ENCODE measurements at regions not wholly inside any gene's neighbourhood (a gene's known extent, or its start where the extent isn't known, plus 50 kb on each side); places are given as distances from the start of the nearest gene placed in this dataset.

DNA sequence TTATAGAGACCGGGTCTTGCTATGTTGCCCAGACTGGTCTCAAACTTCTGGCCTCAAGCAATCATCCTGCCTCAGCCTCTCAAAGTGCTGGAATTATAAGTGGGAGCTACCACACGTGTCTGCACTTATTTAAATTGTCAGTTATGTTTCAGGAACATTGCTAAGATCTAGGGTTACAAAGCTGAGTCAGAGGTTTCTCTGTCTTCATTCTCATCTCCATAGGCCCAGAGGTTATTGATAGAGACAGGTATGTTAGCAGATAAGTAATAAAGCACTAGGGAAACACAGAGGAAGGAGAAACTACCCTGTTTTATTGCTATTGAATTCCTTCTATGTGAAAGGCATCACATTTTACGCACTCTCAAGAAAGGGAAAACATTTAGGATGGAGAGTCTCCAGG lies 214.1 kb downstream of the REEP3 start:
- no peak for DNase-seq (ENCODE audit: extremely low read depth in 1 of 2, low read depth in 1 of 2)

DNA sequence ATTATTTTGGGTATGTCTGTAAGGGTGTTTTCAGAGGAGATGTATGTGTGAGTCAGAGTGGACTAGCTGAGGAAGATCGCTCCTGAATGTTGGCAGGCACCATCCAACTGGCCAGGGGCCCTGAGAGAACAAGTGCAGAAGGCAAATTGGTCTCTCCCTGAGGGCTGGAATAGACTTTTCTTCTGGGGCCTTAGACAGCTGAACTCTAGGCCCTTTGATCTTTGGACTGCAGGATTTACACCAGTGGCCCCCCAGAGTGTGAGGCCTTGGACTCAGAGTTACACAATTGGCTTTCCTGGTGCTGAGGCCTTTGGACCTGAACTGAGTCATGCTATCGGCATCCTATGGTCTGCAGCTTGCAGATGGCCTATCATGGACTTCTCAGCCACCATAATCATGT lies 217.2 kb downstream of the REEP3 start:
- DNase-seq (ENCODE audit: extremely low read depth in 1 of 2, low read depth in 1 of 2): no peak

DNA sequence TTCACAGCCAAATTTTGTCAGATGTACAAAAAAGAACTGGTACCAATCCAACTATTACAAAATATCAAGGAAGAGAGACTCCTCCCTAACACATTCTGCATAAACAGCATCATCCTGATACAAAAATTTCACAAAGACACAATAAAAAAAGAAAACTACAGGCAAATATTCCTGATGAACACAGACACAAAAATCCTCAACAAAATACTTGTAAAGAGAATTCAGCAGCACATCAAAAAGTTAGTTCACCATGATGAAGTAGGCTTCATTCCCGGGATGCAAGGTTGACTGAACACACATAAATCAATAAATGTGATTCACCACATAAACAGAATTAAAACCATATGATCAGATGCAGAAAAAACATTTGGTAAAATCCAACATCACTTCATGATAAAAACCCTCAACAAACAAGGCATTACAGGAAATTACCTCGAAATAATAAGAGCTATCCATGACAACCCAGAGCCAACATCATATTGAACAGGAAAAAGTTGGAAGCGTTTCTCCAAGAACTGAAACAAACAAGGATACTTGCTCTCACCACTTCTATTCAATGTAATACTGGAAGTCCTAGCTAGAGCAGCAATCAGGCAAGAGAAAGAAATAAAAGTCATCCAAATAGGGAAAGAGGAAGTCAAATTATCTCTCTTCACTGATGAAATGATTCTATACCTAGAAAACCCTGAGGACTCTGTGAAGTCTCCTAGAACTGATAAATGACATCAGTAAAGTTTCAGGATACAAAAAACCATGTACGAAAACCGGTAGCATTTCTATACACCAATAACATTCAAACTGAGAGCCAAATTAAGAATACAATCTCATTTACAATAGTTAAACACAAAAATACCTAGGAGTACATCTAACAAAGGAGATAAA lies 223.1 kb downstream of the REEP3 start:
- DNase-seq (ENCODE audit: extremely low read depth in 1 of 2, low read depth in 1 of 2): no peak

DNA sequence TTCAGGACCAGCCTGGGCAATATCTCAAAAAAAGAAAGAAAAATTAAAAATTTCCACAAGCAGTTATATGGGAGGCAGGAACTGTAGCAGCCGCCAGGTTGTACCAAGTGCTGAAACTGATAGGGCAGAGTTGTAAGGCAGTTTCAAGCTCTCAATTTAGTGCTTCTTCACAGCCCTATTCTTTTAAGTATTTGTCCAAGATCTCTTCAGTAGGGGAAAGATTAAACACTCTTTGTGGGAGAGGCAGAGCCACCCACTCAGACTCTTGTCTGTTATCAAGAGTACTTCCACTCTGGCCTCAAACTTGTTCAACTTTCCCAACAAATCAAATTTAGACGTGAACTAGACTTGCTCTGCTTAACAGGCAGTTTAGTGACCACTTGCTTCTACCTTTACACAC lies 228.7 kb downstream of the REEP3 start:
- DNase-seq (ENCODE audit: extremely low read depth in 1 of 2, low read depth in 1 of 2): no peak

DNA sequence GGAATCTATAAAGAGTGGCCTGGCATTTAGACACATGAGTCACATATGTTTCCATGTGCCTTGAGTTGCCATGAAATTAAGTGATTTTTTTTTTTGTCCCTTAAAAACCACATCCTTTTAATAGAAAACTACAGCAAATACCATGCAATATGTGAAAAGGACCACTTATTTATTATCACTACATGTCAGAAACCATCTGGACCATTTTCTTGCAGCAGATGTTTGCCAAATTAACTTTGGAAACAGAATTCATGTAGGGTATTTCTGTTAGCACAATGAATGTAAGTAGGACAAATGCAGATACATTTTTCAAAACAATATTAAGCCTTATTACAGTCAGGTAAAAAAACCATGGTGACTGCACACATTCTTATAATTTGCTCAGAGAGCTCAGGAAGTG lies 230.6 kb downstream of the REEP3 start:
- DNase-seq (ENCODE audit: extremely low read depth in 1 of 2, low read depth in 1 of 2): no peak

DNA sequence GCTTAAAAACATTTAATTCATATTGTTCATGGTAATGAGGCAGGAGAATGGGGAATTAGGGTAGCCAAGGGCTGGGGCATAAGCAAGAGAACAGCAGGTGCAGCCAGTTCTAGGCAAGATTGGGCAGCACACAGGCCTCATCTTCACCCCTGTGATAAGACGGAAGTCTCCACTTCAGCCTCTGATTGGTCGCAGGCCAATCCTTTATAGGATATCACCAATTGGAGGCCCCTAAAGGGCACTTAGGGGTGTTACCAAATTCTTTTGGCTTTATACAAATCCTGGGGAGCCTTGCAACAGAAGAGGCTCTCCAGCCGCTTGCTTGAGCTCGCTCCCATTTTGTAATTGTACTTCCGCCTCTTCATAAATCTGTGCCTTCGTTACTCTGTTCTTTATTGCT lies 231.1 kb downstream of the REEP3 start:
- no peak for DNase-seq (ENCODE audit: extremely low read depth in 1 of 2, low read depth in 1 of 2)

DNA sequence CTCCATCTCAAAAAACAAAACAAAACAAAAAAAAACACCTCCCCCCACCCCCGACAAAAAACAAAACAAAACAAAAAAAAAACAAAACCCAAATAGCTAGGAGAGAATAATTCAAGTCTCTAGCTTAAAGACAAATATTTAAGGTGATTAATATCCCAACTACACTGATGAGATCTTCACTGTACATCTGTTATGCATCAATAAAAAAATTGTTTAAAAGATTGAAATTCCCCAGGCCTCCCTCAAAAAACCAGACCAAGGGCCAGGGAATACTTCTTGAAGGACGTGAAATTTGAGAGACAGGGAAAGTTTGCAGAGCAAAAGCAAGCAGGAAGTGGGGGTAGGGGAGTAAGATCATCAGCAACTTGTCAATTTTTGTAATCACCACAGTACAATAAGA lies 232.6 kb downstream of the REEP3 start:
- no peak for DNase-seq (ENCODE audit: extremely low read depth in 1 of 2, low read depth in 1 of 2)

DNA sequence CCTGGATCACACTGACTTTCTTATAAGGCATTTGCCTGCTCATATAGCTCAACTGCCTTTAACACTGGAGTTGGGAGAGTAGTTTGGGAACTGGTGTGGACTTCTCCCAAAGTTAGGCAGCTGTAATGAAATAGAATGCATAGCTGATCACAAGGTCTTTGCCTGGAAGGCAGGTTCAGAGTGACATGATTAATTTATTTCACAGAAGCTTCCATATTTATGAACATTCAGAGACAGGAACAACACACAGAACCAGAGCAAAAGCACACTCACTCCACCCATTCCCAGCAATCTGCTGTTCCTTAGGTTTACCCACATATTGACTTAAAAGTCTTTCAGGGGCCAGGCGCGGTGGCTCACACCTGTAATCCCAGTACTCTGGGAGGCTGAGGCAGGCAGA lies 234.2 kb downstream of the REEP3 start:
- no peak for DNase-seq (ENCODE audit: extremely low read depth in 1 of 2, low read depth in 1 of 2)

DNA sequence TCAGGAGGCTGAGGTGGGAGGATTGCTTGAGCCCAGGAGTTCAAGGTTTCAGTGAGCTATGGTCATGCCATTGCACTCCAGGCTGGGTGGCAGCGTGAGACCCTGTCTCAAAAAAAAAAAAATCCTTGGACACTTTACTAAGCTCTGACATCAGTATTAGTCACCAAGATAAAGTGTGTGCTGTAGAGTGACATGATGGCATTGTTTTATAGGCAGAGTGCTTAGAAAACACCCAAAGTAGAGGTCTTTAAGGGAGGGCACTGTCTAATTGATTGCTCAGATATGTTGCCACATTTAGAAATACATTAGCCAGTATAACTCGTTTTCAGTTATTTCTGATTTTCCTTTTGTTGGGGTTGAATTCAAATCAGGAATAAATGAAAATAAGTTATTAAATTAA lies 235.9 kb downstream of the REEP3 start:
- no peak for DNase-seq (ENCODE audit: extremely low read depth in 1 of 2, low read depth in 1 of 2)

DNA sequence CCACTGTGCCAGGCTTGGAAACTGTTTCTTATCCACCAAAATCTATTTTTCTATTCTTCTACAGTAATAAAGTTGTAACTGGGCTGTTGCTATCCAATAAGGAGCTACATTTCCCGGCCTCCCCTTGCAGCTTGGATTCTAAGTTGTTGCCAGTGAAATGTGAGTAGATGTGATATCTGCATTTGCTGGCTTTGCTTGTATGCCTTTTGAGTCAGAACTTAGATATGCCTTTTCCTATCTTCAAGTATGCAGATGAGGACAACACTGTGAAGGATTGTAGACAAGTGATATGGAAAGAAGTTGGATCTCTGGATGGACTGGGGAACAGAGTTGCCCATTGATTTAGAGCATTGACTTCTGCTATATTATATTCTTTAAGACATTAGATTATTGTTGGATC lies 236.9 kb downstream of the REEP3 start:
- no peak for DNase-seq (ENCODE audit: extremely low read depth in 1 of 2, low read depth in 1 of 2)

DNA sequence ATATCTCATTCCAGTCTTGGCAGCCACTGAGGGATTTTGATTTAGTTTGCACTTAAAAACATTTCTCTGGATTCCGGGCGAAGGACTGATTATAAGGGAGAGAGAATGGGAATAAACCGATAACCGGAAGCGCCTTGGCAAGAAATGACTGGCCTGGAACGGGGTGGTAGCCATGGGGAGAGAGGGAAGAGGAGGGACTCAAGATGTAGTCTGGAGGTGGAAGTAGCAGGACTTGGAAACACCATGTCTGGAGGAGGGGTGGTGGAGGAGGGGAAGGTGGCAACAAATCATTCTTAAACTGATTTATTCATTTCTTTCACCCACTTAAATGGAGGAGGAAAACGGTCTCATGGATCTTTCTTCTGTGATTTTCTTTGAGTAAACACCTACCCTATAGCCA lies 238.1 kb downstream of the REEP3 start:
- DNase-seq (ENCODE audit: extremely low read depth in 1 of 2, low read depth in 1 of 2): no peak

DNA sequence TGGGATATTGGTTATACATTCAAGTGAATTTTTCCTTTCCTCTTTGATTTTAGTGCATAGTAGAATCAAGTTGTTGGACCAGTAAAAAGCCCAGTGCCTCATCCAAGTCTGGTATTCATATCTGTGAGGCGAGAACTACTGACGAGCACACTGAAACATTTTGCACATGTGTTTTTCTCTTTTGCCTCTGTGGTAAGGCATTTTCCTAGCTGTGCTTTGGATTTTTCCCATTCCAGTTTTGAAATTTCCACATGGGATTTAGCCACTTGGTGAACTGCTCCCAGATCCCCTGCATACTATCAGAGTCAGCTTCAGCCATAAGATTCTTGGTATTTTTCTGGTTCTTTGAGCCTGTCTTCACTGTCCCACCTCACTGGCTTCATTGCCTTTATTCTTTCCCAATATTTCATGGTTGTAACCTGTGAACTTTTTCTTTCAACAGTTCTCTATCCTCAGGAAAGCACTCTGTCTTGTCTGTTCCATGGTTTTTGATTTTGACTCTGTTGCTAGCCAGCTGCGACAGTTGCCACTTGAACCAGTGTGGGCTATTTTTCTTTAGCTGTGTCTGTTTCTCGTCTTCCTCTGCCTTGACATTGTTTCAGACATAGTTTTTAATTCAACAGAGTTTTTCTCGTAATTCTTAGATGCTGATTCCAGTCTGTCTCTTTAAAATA lies 239.0 kb downstream of the REEP3 start:
- no peak for DNase-seq (ENCODE audit: extremely low read depth in 1 of 2, low read depth in 1 of 2)

DNA sequence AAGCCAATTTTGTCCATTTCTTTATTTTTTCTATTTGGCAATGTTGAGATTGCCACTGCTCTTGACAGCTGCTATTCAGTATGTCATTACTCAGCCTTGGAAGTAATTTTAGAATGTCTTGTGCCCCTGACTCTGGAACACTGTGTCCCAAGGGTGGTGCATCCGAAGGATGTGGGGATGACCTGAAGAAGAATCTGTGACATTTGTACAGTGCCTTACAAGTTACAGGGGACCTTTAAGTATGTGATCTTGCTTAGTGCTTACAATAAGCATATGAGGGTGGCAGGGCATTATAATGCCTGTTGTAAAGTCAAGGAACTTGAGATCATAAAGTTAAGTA lies 239.5 kb downstream of the REEP3 start:
- DNase-seq (ENCODE audit: extremely low read depth in 1 of 2, low read depth in 1 of 2): no peak

DNA sequence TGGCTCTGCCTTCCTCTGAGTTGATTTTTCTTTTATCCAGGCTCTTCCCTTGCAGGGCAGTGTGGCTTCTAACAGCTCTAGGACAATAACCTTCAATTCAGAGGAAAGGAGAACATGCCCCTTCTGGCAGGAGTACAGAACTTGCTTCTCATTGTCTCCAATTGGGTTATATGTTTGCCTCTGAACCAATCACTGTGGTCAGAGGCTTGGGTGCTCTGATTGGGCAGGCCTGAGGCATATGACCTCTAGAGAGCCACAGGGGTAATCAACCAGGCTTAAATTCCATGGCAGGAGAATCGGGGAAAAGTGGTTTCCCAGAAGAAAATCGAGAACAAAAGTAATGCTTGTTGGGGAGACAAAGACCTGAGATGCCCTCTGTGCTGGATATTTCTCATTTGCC lies 240.0 kb downstream of the REEP3 start:
- DNase-seq (ENCODE audit: extremely low read depth in 1 of 2, low read depth in 1 of 2): no peak

DNA sequence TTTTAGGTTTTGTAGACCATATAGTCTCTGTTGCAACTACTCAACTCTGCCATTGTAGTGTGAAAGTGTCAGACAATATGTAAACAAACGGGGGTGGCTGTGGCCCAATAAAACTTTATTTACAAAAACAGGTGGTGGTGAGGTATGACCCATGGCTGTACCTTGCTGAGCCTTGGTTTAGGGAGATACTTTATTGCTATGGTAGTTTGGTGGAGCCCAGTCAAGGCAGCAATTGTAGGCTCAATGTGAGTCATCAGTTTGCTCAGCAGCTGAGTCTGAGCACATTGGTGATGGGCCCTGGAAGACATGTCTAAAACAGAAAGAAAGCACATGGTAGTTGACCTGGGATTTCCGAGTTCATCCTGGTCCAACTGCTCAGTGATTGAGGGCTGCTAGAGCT lies 242.5 kb downstream of the REEP3 start:
- no peak for DNase-seq (ENCODE audit: extremely low read depth in 1 of 2, low read depth in 1 of 2)

DNA sequence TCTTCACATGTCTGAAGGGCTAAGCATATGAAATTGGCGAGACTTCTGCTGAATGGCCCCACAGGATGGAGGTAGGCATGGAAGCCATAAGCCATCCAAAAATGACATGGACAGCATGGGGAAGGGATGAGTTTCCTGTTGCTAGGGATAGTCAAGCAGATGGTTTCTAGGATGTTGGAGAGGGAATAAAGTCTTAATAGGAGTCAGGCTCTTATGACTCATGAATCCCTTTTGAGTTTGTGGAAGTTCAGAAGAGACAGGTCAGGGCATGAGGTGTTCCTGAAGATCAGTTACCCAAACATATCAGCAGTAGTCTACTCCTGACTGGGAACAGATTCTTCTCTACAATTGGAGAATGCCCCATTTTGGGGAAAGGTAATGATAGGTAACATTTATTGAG lies 243.9 kb downstream of the REEP3 start:
- no peak for DNase-seq (ENCODE audit: extremely low read depth in 1 of 2, low read depth in 1 of 2)

DNA sequence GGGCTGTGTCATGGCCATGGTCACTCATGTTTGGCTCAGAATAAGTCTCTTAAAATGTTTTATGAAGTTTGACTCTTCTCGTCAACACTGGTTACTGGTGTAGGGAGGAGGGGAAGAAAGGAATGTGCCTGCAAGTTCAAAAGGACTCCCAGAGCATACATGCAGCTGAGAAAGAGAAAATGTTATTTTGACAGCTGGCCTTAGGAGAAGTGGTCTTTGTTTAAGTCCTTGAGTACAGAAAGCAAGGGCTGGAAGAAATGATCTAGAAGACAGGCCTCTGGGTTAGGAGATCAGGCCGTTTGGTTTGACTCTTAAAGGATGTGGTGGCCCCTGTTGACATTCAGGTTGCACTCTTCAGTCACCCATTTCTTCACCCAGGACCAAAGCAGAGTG lies 245.5 kb downstream of the REEP3 start:
- DNase-seq (ENCODE audit: extremely low read depth in 1 of 2, low read depth in 1 of 2): no peak

DNA sequence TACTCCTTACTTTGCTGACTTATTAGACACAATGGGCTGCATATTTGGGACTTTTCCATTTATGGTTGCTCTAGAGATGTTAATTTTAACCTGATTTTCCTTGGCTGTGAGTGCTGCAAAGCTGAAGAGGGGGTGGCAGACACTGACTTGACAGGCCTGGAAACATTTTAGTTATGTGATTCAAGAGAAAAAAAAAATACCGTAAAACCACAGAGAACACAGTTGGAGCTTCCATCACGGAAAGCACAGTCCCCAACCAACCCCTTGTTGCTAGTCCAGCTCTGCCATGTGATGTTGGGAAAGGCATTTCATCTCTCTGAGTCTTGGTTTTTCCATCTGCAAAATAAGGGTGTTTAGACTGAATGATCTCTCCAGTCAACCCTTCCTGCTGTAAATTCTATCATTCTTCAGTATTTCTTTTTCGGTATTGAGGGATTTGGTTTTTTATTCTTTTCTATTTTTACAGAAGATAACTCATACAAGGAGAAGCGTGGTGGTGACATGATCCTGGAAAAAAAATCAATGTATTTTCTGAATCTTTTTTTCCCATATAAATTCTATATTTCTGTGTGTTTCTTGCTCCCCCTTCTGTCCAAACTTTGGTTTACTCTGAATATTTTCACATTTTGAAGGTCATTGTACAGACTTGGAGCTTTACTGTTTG lies 246.1 kb downstream of the REEP3 start:
- DNase-seq (ENCODE audit: extremely low read depth in 1 of 2, low read depth in 1 of 2): no peak

DNA sequence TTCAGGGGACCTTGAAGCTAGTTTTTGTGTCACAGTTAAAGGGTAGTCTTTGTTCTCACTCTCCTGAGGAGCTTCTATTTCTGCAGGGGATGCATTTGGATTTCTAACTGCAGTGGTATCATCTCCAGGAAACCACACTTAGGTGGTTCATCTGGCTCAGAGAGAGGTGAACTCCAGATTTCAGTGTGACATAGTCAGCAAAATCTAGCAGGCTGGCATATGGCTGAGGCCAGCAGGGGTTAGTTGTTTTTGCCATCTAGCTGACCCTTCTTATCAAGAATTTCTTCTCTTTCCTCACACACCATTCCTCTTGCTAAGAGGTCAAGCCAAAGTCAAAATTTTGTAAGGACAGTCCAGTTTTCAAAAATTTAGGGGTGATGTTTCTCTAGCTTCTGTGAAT lies 248.2 kb downstream of the REEP3 start:
- no peak for DNase-seq (ENCODE audit: extremely low read depth in 1 of 2, low read depth in 1 of 2)

DNA sequence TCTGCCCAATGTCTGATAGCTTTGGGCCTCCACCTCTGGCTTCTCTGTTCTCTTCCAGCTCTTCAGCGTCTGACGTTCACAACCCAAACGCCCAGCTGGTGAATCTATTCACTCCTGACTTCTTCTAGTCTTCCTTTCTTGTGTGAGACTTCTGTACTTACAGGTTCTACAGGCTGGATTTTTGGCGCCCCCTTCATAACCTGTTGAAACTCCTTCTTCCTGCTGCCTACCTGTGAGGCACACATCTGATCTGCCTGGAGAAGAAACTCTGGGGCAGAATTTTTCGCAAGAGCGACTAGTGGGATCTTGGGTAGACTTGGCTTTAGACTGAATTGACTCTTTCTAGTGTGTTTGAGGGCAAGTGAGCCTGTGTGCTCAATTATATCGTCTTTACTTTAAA lies 249.3 kb downstream of the REEP3 start:
- no peak for DNase-seq (ENCODE audit: extremely low read depth in 1 of 2, low read depth in 1 of 2)

DNA sequence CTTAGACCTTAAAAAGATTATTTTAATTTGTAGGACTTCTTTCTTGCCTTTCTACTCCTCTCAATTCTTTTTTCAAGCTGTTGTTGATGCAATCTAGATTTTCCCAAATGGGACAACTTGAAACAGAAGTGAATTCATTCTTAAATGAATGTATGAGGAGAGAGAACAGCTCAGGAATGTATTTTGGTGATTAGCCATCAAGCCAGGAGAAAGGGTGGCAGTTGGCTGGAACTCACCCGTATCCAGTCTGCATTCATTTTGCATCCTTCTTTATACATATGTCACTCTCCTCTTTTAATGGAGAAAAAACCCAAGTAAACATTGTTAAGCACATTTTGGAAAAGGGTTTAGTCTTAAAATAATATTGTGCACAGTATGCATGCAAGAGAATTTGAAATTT lies 251.3 kb downstream of the REEP3 start:
- DNase-seq (ENCODE audit: extremely low read depth in 1 of 2, low read depth in 1 of 2): no peak

DNA sequence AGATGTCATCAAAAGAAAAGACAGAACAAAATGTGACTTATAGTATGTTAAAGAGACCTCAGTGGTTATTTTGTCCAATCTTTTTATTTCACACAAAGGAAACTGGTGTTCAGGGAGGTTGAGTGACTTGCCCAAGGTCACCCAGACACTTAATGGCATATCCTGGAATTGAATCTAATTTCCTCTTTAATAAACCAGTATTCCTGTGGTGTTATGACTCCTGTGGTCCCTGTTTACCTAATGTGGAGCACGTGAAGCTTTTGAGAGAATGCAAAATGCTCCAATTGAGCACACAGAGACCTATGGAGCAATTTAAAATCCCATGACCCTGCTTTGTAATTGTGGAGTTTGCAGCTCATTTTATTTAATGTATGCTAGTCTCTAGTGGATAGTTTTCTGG lies 251.9 kb downstream of the REEP3 start:
- DNase-seq (ENCODE audit: extremely low read depth in 1 of 2, low read depth in 1 of 2): no peak

Measured in activated CD8-positive, alpha-beta memory T cell treated with anti-CD3 and anti-CD28 coated beads for 1 hour (primary cell).